ENCODE measurements at regions not wholly inside any gene's neighbourhood (a gene's known extent, or its start where the extent isn't known, plus 50 kb on each side); places are given as distances from the start of the nearest gene placed in this dataset.

- H3K9me3 ChIP-seq (replicated peaks; ENCODE audit: control insufficient read depth, insufficient read depth, low read length): peaks cover 2% of the 10 kb centered on the region
- no peaks in the 10 kb centered on the region for H3K36me3 ChIP-seq (ENCODE audit: control insufficient read depth in 2 of 2, extremely low read depth in 1 of 2, insufficient read depth in 2 of 2, low read length in 2 of 2)
- no peaks in the 10 kb centered on the region for H3K4me1 ChIP-seq (ENCODE audit: control insufficient read depth, extremely low read depth, insufficient read depth, low read length)
- H3K4me3 ChIP-seq (replicated peaks in 1 of 3; ENCODE audit: insufficient read depth in 1 of 3, low read depth in 1 of 3, low read length in 3 of 3): no peak overlapping the region
- no peak for DNase-seq (ENCODE audit: low read depth, low spot score)
- TF ChIP-seq POLR2AphosphoS5 (IDR thresholded peaks at IDR 0.05; ENCODE audit: insufficient read depth, low read depth, low read length) (no peak), MYC (IDR thresholded peaks at IDR 0.05; ENCODE audit: low read depth, low read length) (no peak), MAX (IDR thresholded peaks at IDR 0.05; ENCODE audit: insufficient read depth, insufficient read length) (no peak), FOS (IDR thresholded peaks at IDR 0.05; ENCODE audit: borderline replicate concordance, insufficient read depth, low read length) (no peak), GATA2 (IDR thresholded peaks at IDR 0.05; ENCODE audit: insufficient read depth, insufficient read length, low read depth, low read length) (no peak), POLR2A (IDR thresholded peaks at IDR 0.05; ENCODE audit: low read depth, low read length) (no peak)
- TF ChIP-seq, protein P1, sequence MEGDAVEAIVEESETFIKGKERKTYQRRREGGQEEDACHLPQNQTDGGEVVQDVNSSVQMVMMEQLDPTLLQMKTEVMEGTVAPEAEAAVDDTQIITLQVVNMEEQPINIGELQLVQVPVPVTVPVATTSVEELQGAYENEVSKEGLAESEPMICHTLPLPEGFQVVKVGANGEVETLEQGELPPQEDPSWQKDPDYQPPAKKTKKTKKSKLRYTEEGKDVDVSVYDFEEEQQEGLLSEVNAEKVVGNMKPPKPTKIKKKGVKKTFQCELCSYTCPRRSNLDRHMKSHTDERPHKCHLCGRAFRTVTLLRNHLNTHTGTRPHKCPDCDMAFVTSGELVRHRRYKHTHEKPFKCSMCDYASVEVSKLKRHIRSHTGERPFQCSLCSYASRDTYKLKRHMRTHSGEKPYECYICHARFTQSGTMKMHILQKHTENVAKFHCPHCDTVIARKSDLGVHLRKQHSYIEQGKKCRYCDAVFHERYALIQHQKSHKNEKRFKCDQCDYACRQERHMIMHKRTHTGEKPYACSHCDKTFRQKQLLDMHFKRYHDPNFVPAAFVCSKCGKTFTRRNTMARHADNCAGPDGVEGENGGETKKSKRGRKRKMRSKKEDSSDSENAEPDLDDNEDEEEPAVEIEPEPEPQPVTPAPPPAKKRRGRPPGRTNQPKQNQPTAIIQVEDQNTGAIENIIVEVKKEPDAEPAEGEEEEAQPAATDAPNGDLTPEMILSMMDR (IDR thresholded peaks at IDR 0.05; ENCODE audit: extremely low read depth in 1 of 2, insufficient read depth in 1 of 2, low read depth in 1 of 2, low read length in 2 of 2): no peak
- BruUV-seq (replicated peaks): no TSS peak
- FAIRE-seq: no peak
- POLR2A ChIA-PET: no interaction called here
- intact Hi-C loops (cut with micrococcal nuclease) (no loop called here), dilution Hi-C loops (cut with MboI; ENCODE audit: extremely low pct_ligation_motif_present, low sequenced_read_pairs) (no loop called here)
- H3K9ac ChIP-seq (replicated peaks; ENCODE audit: extremely low read depth, insufficient read depth, low read length): no peak overlapping the region
- H4K20me1 ChIP-seq (replicated peaks; ENCODE audit: control insufficient read depth, extremely low read depth, insufficient read depth, low read length): no peaks in the 10 kb centered on the region
- H3K79me2 ChIP-seq (ENCODE audit: control insufficient read depth, insufficient read depth, low read length): no peaks in the 10 kb centered on the region
- no peak overlapping the region for H2AFZ ChIP-seq (ENCODE audit: low read depth, low read length)
- H3K4me2 ChIP-seq (ENCODE audit: insufficient read depth, low read length): no peak overlapping the region
- no peaks in the 10 kb centered on the region for H3K9me1 ChIP-seq (replicated peaks; ENCODE audit: control insufficient read depth, extremely low read depth, insufficient read depth, low read length)
- no peak overlapping the region for H3K27ac ChIP-seq (ENCODE audit: insufficient read depth, low read depth, low read length)
- CTCF ChIA-PET: no interaction called here
- H3K27me3 ChIP-seq (ENCODE audit: control insufficient read depth in 2 of 2, insufficient read depth in 2 of 2, low read length in 2 of 2): no peaks in the 10 kb centered on the region
These were observed 1041.2 kb upstream of the CELF4 start for GRCh38 chr18:38606841-38607240.

DNA sequence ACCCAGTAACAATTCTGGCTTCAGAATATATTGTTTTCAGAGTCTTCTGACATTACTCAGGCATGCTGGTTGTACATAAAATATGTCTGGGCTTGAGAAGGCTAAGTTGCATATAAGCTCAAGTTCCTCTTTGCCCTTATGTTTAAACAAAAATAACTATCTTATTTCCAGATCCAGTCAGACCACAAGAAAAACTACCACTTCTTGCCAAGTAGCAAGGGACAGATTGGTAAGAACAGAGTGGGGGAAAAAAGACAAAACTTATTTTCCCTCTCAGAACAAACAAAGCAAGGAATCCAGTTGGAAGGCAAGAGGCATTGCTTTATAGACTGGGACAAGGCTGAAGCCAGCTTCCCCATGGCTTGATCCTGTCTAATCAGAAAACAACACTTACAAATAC lies 1036.7 kb upstream of the CELF4 start:
- ChIA-PET POLR2A (no interaction called here), CTCF (no interaction called here)
- Histone ChIP-seq H2AFZ (ENCODE audit: low read depth, low read length) (no peak overlapping the region), H3K27ac (ENCODE audit: insufficient read depth, low read depth, low read length) (no peak overlapping the region), H3K4me3 (replicated peaks in 1 of 3; ENCODE audit: insufficient read depth in 1 of 3, low read depth in 1 of 3, low read length in 3 of 3) (no peak overlapping the region), H3K27me3 (ENCODE audit: control insufficient read depth in 2 of 2, insufficient read depth in 2 of 2, low read length in 2 of 2) (no peaks in the 10 kb centered on the region), H4K20me1 (replicated peaks; ENCODE audit: control insufficient read depth, extremely low read depth, insufficient read depth, low read length) (no peaks in the 10 kb centered on the region), H3K9me3 (replicated peaks; ENCODE audit: control insufficient read depth, insufficient read depth, low read length) (no peaks in the 10 kb centered on the region), H3K4me1 (ENCODE audit: control insufficient read depth, extremely low read depth, insufficient read depth, low read length) (no peaks in the 10 kb centered on the region), H3K9ac (replicated peaks; ENCODE audit: extremely low read depth, insufficient read depth, low read length) (no peak overlapping the region), H3K9me1 (replicated peaks; ENCODE audit: control insufficient read depth, extremely low read depth, insufficient read depth, low read length) (no peaks in the 10 kb centered on the region), H3K4me2 (ENCODE audit: insufficient read depth, low read length) (no peak overlapping the region), H3K36me3 (ENCODE audit: control insufficient read depth in 2 of 2, extremely low read depth in 1 of 2, insufficient read depth in 2 of 2, low read length in 2 of 2) (no peaks in the 10 kb centered on the region), H3K79me2 (ENCODE audit: control insufficient read depth, insufficient read depth, low read length) (no peaks in the 10 kb centered on the region)
- dilution Hi-C loops (cut with MboI; ENCODE audit: extremely low pct_ligation_motif_present, low sequenced_read_pairs): no loop called here
- no peak for FAIRE-seq
- no TSS peak for BruUV-seq (replicated peaks)
- DNase-seq (ENCODE audit: low read depth, low spot score): no peak
- TF ChIP-seq, protein P1 (IDR thresholded peaks at IDR 0.05; ENCODE audit: extremely low read depth in 1 of 2, insufficient read depth in 1 of 2, low read depth in 1 of 2, low read length in 2 of 2): no peak
- TF ChIP-seq MAX (IDR thresholded peaks at IDR 0.05; ENCODE audit: insufficient read depth, insufficient read length) (no peak), FOS (IDR thresholded peaks at IDR 0.05; ENCODE audit: borderline replicate concordance, insufficient read depth, low read length) (no peak), EZH2 (IDR thresholded peaks at IDR 0.05; ENCODE audit: borderline replicate concordance, low read depth, low read length, severe bottlenecking) (no peak), POLR2A (IDR thresholded peaks at IDR 0.05; ENCODE audit: low read depth, low read length) (no peak), JUN (IDR thresholded peaks at IDR 0.05; ENCODE audit: borderline replicate concordance, insufficient read depth, insufficient read length, low read depth) (no peak), POLR2AphosphoS5 (IDR thresholded peaks at IDR 0.05; ENCODE audit: insufficient read depth, low read depth, low read length) (no peak), MYC (IDR thresholded peaks at IDR 0.05; ENCODE audit: low read depth, low read length) (no peak), GATA2 (IDR thresholded peaks at IDR 0.05; ENCODE audit: insufficient read depth, insufficient read length, low read depth, low read length) (no peak)
- intact Hi-C loops (cut with micrococcal nuclease): no loop called here

All from endothelial cell of umbilical vein (primary cell).